C4-2B (cell line): ENCODE measurements at regions not wholly inside any gene's neighbourhood (a gene's known extent, or its start where the extent isn't known, plus 50 kb on each side); places are given as distances from the start of the nearest gene placed in this dataset.

Experiments used
- H3K27ac ChIP-seq: fragments of 450-650 bp; 2 replicates; pipeline ENCODE4 v1.5.1; 2017
- CTCF ChIP-seq: fragments of 450-650 bp; conservative IDR thresholded peaks from 2 replicates; pipeline ENCODE4 v1.5.1; 2017; ENCODE audit warnings: mild to moderate bottlenecking
- ZFX ChIP-seq: fragments of 450-650 bp; IDR thresholded peaks from 2 replicates; pipeline ENCODE4 v1.6.1; 2017

- no peak overlapping the region for H3K27ac ChIP-seq
- no peak for TF ChIP-seq CTCF
- TF ChIP-seq ZFX = no peak
These were observed 261.4 kb upstream of the TFAP2D start for GRCh38 chr6:50451826-50452400.

- no peak for TF ChIP-seq CTCF
- no peak for TF ChIP-seq ZFX
- H3K27ac ChIP-seq = no peak overlapping the region
These were observed 258.3 kb upstream of the TFAP2D start for GRCh38 chr6:50455029-50455428.

GRCh38 chr6:50457351-50457750 is 256.0 kb upstream of the TFAP2D start:
- H3K27ac ChIP-seq = no peak overlapping the region
- TF ChIP-seq ZFX (no peak), CTCF (no peak)

GRCh38 chr6:50461696-50462095 is 251.6 kb upstream of the TFAP2D start:
- TF ChIP-seq CTCF = no peak

GRCh38 chr6:50463931-50464330 is 249.4 kb upstream of the TFAP2D start:
- H3K27ac ChIP-seq = no peak overlapping the region
- TF ChIP-seq ZFX = no peak
- no peak for TF ChIP-seq CTCF

More at GRCh38 chr6:50461696-50462095, 251.6 kb upstream of the TFAP2D start:
- H3K27ac ChIP-seq = no peak overlapping the region

- H3K27ac ChIP-seq = no peak overlapping the region
- TF ChIP-seq ZFX (no peak), CTCF (no peak)
These were observed 245.4 kb upstream of the TFAP2D start for GRCh38 chr6:50467931-50468330.

GRCh38 chr6:50471041-50471440 is 242.3 kb upstream of the TFAP2D start:
- no peak for TF ChIP-seq ZFX
- TF ChIP-seq CTCF = no peak
- H3K27ac ChIP-seq = no peak overlapping the region
